ENCODE measurements at regions not wholly inside any gene's neighbourhood (a gene's known extent, or its start where the extent isn't known, plus 50 kb on each side); places are given as distances from the start of the nearest gene placed in this dataset.

- TF ChIP-seq SPI1 (IDR thresholded peaks at IDR 0.05; ENCODE audit: low read depth, low read length) = no peak
- TF ChIP-seq POLR2A (IDR thresholded peaks at IDR 0.05; ENCODE audit: low read depth, low read length) = no peak
These were observed 159.0 kb upstream of the SFSWAP start for GRCh38 chr12:131551675-131552491.

Measured in GM12891 (cell line).